ENCODE measurements at regions not wholly inside any gene's neighbourhood (a gene's known extent, or its start where the extent isn't known, plus 50 kb on each side); places are given as distances from the start of the nearest gene placed in this dataset.

DNA sequence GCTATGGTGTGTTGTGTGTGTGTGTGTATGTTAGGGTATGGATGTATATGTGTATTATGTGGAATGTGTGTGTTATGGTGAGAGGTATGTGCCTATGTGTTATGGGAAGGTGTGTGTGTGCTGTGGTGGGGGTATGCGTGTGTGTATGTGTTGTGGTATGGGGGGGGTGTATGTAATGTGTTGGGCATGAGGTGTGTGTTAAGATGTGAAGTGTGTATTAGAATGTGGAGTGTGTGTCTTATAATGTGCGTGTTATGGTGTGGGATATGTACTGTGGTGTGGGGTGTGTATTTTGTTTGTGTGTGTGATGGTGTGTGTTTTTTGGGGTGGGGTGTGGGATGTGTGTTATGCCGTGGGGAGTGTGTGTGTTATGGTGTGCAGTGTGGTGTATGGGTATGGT is 242.5 kb downstream of the RHOU start:
- no peak for DNase-seq (ENCODE audit: low read depth)

DNA sequence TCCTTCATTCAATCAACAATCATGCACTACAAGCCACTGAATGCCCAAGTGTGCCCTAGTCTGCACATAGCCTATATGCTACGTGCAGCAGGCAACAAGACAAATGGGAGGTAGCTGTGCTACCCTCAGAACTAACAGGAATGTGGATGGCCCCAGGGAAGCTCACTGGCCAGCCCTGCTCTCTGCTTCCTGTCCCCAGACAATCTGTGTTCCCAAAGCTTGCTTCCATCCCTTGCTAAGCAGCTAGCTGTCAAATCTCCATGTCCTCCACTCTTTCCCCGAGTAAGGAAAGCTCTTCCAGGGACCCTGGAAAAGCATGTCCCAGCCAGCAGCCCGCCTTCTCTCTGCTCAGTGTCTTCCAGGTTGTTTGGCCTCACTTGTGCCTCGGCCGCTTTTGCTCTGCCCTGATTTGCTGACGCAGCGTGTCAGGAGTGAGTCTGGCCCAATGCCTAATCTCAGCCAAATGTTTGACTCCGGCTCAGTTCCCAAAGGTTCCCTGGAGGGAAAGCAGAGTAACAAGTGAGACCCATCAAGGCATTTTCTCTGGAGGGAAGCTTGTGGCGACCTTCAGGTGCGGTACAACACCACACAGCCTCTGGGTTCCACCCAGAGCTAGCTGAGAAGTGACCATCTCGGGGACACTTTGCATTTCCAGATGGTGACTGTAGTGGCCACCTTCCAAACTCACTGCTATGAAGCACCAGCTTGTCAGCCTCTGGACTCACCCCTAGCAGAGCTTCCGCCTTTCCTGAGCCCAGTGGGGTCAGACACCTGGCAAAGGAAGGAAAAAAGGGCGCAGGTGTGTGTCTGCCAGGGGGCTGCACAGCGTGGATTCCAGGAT is 243.4 kb downstream of the RHOU start:
- DNase-seq (ENCODE audit: low read depth): no peak

DNA sequence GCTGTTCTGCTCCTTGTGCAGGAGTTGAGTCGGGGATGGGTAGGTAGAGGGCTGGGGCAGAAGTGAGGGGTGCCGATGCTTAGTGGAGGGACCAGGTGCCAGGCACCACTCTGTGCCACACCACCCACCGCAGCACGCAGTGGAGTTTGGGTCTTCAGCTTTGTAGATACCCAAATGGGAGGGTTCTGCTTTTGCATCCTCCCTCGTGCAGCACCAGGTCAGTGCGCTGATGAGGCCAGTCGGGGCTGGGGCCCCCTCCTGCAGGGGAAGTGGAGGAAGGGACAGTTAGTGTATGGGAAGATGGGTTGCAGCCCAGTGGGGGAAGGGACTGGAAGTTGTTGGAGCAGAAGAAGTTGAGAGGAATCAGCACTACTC is 244.0 kb downstream of the RHOU start:
- no peak for DNase-seq (ENCODE audit: low read depth)

DNA sequence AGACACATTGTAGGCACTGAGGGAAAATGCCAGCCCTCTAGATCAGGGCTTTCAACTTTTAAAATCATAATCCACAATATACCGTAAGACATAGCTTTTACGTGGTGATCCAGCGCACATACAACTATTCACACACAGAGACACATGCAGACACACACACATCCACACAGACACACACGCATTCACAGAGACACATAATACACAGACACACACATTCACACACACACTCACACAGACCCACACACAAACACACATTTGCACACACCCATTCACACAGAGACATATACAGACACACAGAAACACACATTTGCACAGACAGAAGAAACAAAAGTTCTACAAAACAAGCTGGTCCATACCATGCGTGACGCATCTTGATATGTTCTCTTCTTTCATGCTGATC is 244.5 kb downstream of the RHOU start:
- no peak for DNase-seq (ENCODE audit: low read depth)

DNA sequence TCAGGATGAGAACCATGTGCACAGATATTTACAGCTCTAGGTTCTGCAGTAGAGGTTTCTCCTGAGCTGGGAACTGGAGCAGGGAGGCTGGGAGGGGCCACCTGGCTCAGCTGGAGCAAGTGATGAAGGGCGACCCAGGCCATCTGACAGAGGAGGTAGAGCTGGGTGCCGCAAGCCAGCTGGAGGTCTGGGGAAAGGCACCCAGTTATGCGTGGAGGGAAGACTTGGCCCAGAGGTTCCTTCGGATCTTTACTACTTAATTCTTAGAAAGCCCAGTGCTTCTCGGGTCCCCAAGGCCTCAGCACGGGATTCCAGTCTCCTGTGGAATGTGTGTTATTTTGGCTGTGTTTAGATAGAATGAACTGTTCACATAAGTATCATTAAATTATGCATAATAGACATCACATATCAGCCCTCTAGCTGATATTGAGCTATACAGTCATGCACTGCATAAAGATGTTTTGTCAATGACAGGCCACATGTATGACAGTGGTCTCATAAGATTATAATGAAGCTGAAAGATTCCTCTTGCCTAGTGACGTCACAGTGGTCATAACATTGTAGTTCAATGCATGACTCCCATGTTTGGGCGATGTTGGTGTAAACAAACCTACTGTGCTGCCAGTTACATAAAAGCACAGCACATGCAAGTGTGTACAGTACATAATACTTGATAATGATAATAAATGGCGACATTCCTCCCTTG is 245.1 kb downstream of the RHOU start:
- DNase-seq (ENCODE audit: low read depth): no peak

DNA sequence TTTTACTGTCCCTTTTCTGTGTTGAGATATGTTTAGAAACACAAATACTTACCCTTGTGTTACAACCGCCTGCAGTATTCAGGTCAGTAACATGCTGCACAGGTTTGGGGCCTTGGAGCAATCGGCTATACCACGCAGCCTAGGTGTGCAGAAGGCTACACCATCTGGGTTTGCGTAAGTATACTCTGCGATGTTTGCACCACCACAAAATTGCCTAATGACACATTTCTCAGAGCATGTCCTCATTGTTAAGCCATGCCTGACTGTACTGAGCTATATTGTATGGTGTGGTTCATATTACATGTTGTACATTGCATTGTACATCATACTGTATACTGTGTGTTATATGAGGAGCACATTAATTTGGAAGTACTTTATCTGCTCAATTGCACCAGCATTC is 247.4 kb downstream of the RHOU start:
- no peak for DNase-seq (ENCODE audit: low read depth)

DNA sequence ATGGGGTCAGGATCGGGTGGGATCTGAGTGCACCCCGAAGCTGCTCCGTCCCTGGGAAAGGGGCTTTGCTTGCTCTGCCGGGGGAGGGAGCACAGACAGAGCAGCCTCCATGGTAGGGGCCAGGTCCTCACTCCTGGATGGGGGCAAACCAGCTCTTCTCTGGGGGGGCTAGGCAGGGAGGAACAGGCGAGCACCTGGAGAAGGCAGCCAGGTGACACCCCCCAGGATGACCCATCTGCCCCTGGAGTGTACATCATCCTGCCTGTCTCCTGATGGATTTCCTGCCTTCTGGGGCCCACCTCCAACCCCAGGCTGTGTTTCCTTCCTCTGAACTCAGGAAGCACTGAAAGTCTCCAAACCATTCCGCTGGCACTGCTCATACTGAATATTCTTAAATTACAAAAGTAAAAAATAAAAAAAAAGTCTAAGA is 248.0 kb downstream of the RHOU start:
- no peak for DNase-seq (ENCODE audit: low read depth)

DNA sequence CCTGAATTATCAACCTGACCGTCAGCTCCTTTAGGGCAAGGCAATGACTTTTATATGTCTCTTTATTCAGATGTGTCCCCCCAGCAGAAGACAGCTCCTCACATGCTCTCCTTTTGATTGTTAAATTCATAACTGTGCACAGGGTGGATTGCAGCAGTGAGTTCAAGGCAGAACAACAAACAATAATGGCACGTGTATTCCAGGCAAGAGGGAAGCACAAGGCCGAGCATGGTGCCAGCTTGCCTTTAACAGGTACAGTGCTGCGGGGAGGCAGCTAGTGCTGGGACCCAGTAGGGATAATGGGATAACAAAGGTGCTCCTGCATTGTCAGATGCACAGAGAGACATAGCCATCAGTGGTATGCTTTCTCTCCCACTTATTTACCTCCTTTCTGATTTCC is 248.4 kb downstream of the RHOU start:
- no peak for DNase-seq (ENCODE audit: low read depth)

DNA sequence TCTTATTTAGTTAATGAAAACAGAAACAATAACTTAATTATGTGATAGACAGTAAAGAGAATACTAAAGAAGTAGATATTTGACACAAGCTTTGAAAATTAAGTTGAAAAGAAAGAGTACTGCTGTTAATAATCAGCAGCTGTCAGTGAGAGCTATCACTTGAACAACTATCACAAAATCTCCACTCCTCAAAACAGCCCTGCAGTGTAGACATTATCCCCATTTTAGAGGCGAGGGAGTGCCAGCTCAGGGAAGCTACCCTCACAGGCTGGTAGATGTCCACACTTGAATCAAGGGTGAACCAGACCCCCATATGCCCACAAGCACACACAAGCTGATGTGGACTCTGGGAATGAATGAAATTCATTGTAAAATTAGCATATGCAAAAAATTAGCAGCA is 248.8 kb downstream of the RHOU start:
- DNase-seq (ENCODE audit: low read depth): no peak

DNA sequence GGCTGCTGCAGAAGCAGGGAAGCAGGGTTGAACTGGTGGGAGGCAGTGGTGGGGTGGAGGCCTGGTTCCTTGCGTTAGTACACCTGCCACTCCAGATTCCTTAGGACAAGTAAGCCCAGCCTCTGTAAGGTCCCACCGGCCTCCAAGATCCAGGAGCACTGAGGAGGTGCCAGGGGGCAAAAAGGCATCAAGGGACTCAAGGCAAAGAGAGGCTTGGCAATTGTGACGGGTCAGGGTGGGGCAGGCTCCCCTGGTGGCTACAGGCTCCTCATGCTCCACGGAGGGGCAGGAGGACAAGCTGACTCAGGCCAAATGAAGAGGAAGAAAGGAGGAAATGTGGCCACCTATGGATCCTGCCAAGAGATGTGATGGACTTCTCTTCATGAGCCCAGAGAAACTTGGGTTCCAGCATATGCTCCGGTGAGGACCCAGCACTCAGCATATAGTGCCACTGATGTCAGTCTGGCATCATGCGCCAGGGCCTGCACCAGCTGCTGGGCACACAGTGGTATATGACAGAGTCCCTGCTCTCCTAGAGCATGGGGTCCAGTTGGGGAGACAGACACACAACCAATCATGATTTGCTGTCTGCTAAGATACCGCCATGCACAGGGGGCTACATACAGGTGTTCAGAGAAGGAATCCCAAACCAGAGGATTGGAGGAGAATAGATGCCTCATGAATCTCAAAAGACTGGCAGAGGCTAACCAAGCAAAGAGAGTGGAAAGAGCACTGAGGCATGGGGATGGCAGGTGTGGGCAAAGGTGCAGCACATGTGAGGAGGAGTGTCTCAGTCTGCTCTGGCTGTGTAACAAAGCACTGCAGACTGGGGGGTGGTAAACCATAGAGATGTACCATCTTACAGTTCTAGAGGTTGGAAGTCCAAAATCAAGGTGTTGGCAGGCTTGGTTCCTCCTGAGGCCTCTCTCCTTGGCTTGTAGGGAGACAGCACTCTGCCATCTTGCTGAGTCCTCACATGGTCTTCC is 249.7 kb downstream of the RHOU start:
- DNase-seq (ENCODE audit: low read depth): no peak

DNA sequence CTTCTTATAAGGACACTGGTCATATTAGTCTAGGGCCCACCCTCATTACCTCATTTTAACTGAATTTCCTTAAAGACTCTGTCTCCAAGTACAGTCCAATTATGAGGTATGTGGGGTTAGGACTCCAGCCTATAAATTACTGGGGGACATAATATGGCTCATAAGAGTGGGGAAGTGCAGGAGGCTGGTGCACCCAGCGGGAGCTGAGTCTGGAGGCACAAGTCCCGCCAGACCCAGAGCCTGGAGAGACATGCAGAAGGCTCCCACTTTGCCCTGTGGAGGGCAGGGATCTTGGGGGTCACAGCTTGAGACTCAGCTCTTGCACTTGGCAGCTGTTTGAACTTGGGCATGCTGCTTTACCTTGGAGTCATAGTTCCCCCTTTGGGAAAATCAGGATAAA is 250.4 kb downstream of the RHOU start:
- no peak for DNase-seq (ENCODE audit: low read depth)

DNA sequence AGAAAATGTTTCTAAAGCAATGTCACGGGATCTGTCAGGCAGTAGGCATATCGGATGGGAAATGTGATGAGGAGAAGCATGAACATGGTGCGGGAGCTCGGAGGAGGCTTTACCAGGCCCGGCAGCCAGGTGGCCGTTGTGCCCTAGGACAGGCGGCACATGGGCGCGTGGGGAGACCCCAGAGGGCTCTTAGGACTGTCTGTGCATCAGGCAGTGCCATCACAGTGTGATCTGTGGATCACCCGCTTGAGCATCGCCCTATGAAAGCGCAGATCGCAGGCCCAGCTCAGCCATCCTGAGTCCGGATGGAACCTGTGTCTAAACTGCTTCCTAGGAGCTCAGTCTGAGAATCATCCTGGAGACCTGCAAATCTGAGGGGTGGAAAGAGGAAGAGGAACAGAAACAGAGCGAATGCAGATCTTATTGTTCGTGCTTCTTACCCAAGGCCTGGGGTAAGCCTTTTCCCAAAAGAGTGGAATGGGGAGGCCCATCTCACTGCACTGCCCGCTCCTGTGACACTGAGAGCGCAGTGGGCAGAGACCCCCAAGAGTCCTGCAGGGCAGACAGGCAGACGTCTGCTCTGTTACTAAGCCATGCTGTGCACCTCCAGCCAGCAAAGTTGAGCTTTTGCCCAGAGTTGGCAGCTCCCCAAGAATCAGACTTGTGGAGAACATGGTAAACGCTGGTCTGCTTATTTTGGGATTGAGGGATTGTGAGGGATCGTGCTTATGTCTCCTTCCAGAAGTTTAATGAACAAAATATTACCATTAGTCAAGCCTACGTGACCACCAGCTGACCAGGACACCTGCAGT is 251.0 kb downstream of the RHOU start:
- DNase-seq (ENCODE audit: low read depth): no peak

DNA sequence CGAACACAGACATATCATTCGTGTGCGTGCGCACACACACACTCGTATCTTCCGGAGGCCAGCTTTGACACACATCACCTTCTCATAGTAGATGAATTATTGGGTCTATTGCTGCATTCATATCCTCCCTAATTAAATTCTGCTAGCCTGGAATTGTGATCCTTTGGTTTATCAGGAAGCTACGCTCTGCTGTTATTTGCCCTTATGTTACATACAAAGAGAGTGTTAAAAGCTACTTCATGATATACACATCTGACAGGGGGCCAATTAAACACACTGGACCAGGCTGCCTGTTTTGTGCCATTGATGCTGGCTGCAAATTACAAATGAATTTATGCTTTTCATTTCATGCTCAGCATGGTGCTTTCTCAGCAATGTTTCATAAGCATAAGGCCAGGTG is 252.0 kb downstream of the RHOU start:
- DNase-seq (ENCODE audit: low read depth): no peak

DNA sequence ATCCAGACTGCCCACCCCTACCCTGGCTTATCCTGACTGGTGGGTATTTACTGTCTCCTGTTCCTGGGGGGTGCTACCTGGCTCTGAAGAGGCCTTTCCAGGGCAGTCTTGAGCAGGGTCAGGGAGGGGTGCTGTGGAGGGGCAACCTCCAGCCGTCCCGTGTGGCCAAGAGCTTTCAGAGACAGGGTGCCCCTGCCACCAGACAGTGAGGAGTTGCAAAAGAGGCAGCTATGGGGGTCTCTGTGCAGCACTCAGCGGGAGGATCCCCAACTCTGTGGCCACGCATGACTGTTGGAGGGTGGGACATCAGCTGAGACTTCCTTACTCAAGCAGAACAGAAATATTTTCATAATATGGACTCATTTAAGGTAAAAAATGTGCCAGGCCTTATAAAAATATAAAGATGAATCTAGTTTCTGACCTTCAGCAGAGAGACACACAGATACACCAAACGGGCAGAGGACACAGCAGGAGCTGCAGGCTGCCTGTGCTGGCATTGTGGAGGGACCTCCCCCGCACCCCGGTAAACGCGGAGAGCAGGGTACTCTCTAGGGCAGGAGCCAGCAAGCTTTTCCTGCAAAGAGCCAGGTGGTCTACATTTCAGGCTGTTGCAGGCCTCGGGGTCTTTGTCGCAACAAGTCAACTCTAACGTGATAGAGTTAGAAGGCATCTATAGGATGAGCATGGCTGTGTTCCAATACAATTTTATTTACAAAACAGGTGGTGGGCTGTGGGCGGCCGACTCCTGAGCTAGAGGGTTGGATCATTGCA is 252.6 kb downstream of the RHOU start:
- no peak for DNase-seq (ENCODE audit: low read depth)

DNA sequence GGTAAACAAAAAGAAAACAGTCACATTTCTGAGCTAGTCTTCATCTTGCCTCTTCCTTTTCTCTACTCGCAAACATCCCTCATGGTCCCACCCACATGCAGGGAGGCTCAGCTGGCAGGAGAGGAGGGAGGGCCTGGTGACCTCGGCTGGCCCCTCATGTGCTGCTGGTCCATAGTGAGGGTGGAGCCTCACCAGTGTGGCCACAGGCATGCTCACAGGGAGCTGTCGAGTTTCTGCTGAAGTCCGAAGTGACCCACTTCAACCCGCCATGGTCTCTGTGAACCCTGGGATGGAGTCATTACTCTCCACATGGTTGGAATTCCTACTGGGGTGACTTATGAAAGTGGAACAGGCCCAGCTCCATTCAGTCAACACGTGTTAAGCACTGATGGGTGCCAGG is 253.4 kb downstream of the RHOU start:
- no peak for DNase-seq (ENCODE audit: low read depth)

DNA sequence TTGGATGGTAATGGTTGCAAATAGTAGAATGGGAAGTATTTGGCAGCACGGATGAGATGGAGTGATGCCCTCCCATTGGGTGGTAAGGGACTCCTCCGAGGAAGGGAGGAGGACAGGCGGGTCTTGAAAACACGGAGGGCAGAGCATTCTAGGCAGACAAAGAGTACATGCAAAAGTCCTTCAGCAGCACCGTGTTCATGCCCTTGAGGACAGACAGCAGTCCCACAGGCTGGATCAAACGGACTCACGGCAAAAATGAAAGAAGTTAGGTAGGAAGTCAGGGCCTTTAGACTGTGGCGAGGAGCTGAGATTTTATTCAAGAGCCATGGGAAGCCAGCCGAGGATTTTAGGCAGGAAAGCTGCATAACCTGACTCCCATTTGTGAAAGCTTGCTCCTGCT is 253.9 kb downstream of the RHOU start:
- DNase-seq (ENCODE audit: low read depth): no peak

DNA sequence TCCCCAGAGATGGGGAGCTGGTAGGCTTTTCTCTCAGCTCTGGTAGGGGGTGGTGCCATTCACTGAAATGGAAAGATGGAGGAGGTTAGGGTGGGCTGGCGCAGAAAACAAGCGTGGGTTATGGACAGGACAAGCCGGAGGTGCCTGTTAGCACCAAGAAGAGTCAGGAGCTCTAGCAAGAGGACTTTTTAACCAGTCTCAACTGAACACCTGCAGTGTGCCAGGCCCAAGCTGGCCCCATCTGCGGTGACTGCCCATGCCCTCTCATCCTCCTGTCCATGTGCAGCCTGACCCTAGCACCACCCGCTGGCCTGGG is 254.4 kb downstream of the RHOU start:
- no peak for DNase-seq (ENCODE audit: low read depth)

DNA sequence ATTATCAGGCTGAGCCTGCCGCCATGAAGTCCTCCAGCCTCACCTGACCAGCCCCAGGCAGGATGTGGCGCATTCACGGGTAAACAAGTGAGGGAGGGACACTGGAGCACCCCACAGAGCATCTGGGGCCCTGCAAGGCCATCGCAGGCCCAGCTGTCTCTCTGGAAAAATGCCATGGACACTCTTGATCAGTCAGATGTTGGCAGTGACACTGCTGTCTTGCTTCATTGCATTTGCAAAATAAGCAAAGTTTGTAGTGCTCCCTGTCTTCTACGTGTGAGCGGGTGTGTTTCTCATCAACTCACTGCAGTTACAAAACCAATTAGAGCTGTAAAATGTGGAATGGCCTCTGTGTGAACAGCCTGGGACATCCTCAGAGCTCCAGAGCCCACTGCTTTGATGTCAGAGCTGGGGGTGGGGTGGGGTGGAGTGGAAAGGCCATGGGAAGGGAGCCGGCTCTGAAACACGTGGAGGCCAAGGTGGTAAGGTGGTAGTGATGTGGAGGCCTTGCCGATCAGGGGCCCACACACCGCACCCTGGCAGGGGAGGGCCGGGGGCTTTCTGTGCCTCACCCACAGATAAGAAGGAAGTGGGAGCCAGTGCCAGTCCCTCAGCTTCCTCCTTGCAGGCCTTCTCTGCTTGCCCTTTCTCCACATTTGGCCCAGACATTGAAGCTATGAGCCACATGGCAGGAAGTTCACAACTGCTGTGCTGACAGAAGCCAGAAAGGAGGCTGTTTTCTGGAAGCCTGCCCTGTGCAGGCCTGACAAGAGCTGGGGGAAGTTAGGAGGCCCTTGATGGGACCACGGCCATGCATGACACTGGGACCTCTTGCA is 254.9 kb downstream of the RHOU start:
- DNase-seq (ENCODE audit: low read depth): no peak

DNA sequence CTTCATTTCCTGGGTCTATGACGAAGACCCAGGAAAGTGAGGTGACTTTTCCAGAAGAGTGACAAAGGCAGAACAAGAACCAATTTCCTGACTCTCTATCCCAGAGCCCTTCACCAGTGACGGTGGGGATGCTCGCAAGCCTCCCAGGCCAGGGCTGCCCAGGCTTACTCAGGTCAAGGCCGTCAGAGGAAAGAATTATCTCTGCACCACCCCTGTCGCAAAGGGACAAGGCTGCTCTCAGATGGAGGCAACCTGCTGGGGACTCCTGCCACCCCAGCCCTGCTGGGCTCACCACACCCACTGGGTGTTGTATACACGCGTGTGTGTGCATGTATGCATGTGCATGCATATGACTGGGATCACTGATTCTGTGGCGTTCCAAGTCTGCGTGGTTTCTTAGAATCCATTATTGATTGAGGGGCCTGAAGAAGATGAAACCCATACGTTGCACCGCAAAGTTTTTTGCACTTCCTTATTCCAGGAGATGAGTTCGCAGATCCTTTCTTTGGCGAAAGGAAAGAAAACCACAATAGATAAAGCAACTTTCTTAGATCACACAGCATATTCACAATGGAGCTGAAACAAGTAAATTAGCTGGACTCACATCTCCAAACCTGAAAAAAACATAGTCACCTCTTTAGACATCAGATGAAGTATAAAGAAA is 255.8 kb downstream of the RHOU start:
- no peak for DNase-seq (ENCODE audit: low read depth)

DNA sequence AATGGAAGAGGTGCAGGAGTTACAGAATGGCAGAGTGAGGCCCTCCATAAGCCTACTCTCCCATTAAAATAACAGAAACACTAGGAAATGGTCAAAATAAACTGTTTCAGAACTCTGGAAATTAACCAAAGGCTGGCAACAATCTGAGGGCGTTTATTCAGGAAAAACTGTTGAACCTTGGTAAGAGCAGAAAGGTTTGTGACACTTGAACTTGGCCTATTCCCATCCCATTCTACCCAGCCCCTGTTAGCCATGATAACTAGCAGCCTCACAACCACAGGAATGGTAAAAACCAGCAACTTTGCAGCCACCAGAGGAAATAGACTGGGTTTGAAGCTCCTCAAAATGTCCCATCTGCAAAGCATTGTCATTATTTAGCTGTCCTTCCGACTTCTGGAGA is 256.8 kb downstream of the RHOU start:
- no peak for DNase-seq (ENCODE audit: low read depth)
